ENCODE measurements at regions not wholly inside any gene's neighbourhood (a gene's known extent, or its start where the extent isn't known, plus 50 kb on each side); places are given as distances from the start of the nearest gene placed in this dataset.
A peak's percentile ranks its signal among the peaks of the same experiment; 100 is the strongest.

DNA sequence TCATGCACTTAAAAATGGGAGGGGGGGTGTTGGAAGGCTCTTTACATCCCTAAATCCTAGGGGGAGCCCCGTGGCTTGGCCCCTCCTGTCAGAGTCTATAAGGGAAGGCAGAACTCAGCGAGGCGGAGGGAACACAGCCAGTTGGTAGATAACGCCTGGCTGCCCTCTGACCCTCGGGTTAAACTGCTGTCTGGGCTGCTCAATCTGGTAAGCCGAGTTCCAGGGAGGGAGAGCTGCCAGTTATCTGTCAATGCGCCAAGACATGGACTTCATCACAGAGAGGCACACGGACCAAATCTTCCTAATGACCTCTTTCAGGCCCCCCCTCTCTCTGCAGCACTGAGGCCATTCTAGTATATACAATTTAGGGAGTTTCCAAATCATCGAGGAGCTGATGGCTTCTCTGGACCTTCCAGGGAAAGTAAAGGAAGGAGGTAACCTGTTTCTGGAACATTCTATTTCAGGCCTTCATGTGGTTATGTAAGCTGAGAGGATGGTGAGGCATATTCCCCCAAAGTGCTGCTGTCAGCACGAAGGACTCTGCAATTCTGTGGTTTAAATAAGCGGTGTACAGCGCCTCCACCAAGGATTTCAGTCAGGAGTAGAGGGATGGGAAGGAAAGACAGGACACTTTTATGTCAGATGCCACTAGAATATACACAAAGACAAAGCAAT lies 349.0 kb downstream of the MCTP2 start:
- Histone ChIP-seq H3K79me1 (ENCODE audit: low read length) (no peaks in the 10 kb centered on the region), H3K4me2 (ENCODE audit: low read length) (no peak overlapping the region), H3K4me3 (ENCODE audit: low read length) (no peak overlapping the region), H2AK5ac (ENCODE audit: low read length) (no peak overlapping the region), H3K4ac (ENCODE audit: low read depth, low read length) (no peak overlapping the region), H3K18ac (ENCODE audit: low read length) (no peak overlapping the region), H3K27me3 (ENCODE audit: insufficient read depth, low read length, poor library complexity) (no peaks in the 10 kb centered on the region), H4K8ac (ENCODE audit: low read depth, low read length) (no peak overlapping the region), H3K36me3 (ENCODE audit: control insufficient read depth, insufficient read depth, low read length) (no peaks in the 10 kb centered on the region), H2BK120ac (ENCODE audit: low read depth, low read length) (no peak overlapping the region), H2BK5ac (ENCODE audit: low read length) (no peak overlapping the region), H3K27ac (ENCODE audit: low read depth, low read length) (no peak overlapping the region), H2BK15ac (replicated peaks; ENCODE audit: low read depth) (no peak overlapping the region), H4K5ac (ENCODE audit: low read length) (no peak overlapping the region), H3K56ac (ENCODE audit: low read length) (no peak overlapping the region), H3K23ac (ENCODE audit: low read length) (no peak overlapping the region), H3K9ac (ENCODE audit: low read length) (no peak overlapping the region), H3K4me1 (ENCODE audit: control insufficient read depth, low read depth, low read length) (no peaks in the 10 kb centered on the region), H3K79me2 (ENCODE audit: control insufficient read depth, insufficient read depth, low read length) (no peaks in the 10 kb centered on the region)
- WGBS (ENCODE audit: extremely low coverage, insufficient coverage, low lambda C conversion rate) = no CpG with 5 or more reads among the region's 12 CpGs
- DNase-seq = no peak

DNA sequence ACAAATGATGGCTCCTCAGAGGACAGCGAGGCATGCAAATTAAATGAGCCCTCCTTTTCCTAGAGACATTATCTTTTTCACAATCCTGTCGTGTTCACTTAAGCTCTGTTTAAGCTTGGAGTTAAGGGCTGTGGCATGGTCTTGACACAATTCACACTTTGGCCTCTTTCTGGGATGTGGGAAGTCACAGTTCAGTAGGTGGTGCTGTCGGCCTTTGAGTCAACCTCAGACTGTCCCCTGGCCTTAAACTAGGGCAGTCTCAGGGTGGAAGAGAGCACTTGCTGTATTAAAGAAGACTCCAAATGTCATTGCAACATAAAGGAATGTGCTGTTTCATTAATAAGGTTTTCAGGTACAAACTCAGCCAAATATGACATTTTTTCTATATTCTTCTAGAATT lies 351.0 kb downstream of the MCTP2 start:
- Histone ChIP-seq H3K27me3 (ENCODE audit: insufficient read depth, low read length, poor library complexity) (no peaks in the 10 kb centered on the region), H3K79me1 (ENCODE audit: low read length) (no peaks in the 10 kb centered on the region), H3K9ac (ENCODE audit: low read length) (no peak overlapping the region), H3K4me1 (ENCODE audit: control insufficient read depth, low read depth, low read length) (no peaks in the 10 kb centered on the region), H3K4me3 (ENCODE audit: low read length) (no peak overlapping the region), H3K23ac (ENCODE audit: low read length) (no peak overlapping the region), H2BK15ac (replicated peaks; ENCODE audit: low read depth) (no peak overlapping the region), H3K79me2 (ENCODE audit: control insufficient read depth, insufficient read depth, low read length) (no peaks in the 10 kb centered on the region), H3K56ac (ENCODE audit: low read length) (no peak overlapping the region), H4K8ac (ENCODE audit: low read depth, low read length) (no peak overlapping the region), H2BK120ac (ENCODE audit: low read depth, low read length) (no peak overlapping the region), H3K18ac (ENCODE audit: low read length) (no peak overlapping the region), H4K5ac (ENCODE audit: low read length) (no peak overlapping the region), H3K27ac (ENCODE audit: low read depth, low read length) (no peak overlapping the region), H3K4me2 (ENCODE audit: low read length) (no peak overlapping the region), H2AK5ac (ENCODE audit: low read length) (no peak overlapping the region), H3K36me3 (ENCODE audit: control insufficient read depth, insufficient read depth, low read length) (no peaks in the 10 kb centered on the region), H2BK5ac (ENCODE audit: low read length) (no peak overlapping the region), H3K4ac (ENCODE audit: low read depth, low read length) (no peak overlapping the region)
- no CpG with 5 or more reads among the region's 3 CpGs for WGBS (ENCODE audit: extremely low coverage, insufficient coverage, low lambda C conversion rate)
- peak; percentile 85 for DNase-seq

DNA sequence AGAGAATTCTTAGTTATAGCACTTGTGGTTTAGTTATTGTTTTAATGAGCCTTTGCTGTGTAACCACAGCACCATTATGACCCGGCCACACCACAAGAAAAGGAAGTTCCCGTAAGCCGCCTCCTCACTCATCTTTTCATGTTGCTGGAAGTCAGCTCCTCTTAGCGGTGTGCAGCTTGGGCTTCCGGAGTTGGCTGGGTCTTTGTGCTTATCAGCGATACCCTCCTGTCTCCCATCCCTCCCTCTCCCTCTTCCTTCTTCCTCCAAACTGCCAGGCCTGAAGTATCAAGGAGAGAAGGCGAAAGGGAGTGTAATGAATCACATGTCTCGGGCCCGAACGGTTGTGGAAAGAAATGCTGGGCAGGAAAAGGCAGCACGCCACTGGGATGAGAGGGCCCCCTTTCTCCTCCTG lies 353.5 kb downstream of the MCTP2 start:
- no CpG with 5 or more reads among the region's 11 CpGs for WGBS (ENCODE audit: extremely low coverage, insufficient coverage, low lambda C conversion rate)
- Histone ChIP-seq H3K18ac (ENCODE audit: low read length) (no peak overlapping the region), H3K4me2 (ENCODE audit: low read length) (no peak overlapping the region), H3K79me2 (ENCODE audit: control insufficient read depth, insufficient read depth, low read length) (no peaks in the 10 kb centered on the region), H3K36me3 (ENCODE audit: control insufficient read depth, insufficient read depth, low read length) (no peaks in the 10 kb centered on the region), H3K4me1 (ENCODE audit: control insufficient read depth, low read depth, low read length) (no peaks in the 10 kb centered on the region), H3K27ac (ENCODE audit: low read depth, low read length) (no peak overlapping the region), H3K79me1 (ENCODE audit: low read length) (no peaks in the 10 kb centered on the region), H3K4ac (ENCODE audit: low read depth, low read length) (no peak overlapping the region), H2BK15ac (replicated peaks; ENCODE audit: low read depth) (no peak overlapping the region), H2BK5ac (ENCODE audit: low read length) (no peak overlapping the region), H3K4me3 (ENCODE audit: low read length) (no peak overlapping the region), H4K8ac (ENCODE audit: low read depth, low read length) (no peak overlapping the region), H2AK5ac (ENCODE audit: low read length) (no peak overlapping the region), H3K27me3 (ENCODE audit: insufficient read depth, low read length, poor library complexity) (no peaks in the 10 kb centered on the region), H4K5ac (ENCODE audit: low read length) (no peak overlapping the region), H3K23ac (ENCODE audit: low read length) (no peak overlapping the region), H3K56ac (ENCODE audit: low read length) (no peak overlapping the region), H2BK120ac (ENCODE audit: low read depth, low read length) (no peak overlapping the region), H3K9ac (ENCODE audit: low read length) (no peak overlapping the region)
- no peak for DNase-seq

DNA sequence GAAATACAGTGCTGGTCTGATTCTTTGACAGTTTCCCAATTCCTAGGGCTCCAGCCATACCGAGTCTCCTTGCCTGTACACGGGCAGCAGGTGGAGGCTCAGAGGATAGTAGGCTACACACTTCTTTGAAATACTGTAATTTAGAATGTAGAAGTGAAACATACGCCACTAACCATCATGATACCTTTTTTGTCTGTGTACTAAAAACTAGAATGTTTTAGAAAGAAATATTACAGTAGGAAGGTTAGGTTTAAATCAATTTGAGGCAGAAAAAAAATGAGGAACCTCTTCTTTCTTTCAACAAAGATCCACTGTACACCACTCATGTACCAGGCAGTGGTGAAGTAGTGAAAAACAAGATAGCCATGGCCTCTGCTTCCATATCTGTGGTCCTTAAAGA lies 354.7 kb downstream of the MCTP2 start:
- Histone ChIP-seq H3K4ac (ENCODE audit: low read depth, low read length) (no peak overlapping the region), H2BK120ac (ENCODE audit: low read depth, low read length) (no peak overlapping the region), H3K79me1 (ENCODE audit: low read length) (no peaks in the 10 kb centered on the region), H3K27ac (ENCODE audit: low read depth, low read length) (no peak overlapping the region), H3K79me2 (ENCODE audit: control insufficient read depth, insufficient read depth, low read length) (no peaks in the 10 kb centered on the region), H3K56ac (ENCODE audit: low read length) (no peak overlapping the region), H2BK15ac (replicated peaks; ENCODE audit: low read depth) (no peak overlapping the region), H4K8ac (ENCODE audit: low read depth, low read length) (no peak overlapping the region), H2BK5ac (ENCODE audit: low read length) (no peak overlapping the region), H3K27me3 (ENCODE audit: insufficient read depth, low read length, poor library complexity) (no peaks in the 10 kb centered on the region), H2AK5ac (ENCODE audit: low read length) (no peak overlapping the region), H3K4me2 (ENCODE audit: low read length) (no peak overlapping the region), H3K4me1 (ENCODE audit: control insufficient read depth, low read depth, low read length) (no peaks in the 10 kb centered on the region), H3K9ac (ENCODE audit: low read length) (no peak overlapping the region), H3K18ac (ENCODE audit: low read length) (no peak overlapping the region), H3K4me3 (ENCODE audit: low read length) (no peak overlapping the region), H3K23ac (ENCODE audit: low read length) (no peak overlapping the region), H4K5ac (ENCODE audit: low read length) (no peak overlapping the region), H3K36me3 (ENCODE audit: control insufficient read depth, insufficient read depth, low read length) (no peaks in the 10 kb centered on the region)
- no peak for DNase-seq
- no CpG with 5 or more reads among the region's 3 CpGs for WGBS (ENCODE audit: extremely low coverage, insufficient coverage, low lambda C conversion rate)

DNA sequence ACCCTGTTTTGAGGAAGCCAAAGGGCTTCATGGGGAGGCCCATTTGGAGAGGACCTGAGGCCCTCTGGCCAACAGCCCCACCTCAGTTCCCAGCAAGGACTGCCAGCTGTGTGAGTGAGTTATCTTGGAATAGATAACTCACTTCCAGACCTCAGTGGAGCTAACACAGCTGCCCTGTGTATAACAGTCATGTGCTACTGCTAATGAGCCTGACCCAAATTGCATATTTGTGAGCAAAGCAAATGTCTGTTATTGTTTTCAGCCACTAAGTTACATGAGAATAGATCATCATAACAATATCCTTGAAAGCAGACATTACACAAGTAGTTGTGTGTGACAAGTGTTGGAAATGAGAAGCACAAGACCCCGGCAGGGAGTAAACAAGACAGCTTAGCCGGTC lies 355.8 kb downstream of the MCTP2 start:
- no peaks in the 10 kb centered on the region for H3K79me2 ChIP-seq (ENCODE audit: control insufficient read depth, insufficient read depth, low read length)
- no peak overlapping the region for H3K4me2 ChIP-seq (ENCODE audit: low read length)
- H3K4me3 ChIP-seq (ENCODE audit: low read length) = no peak overlapping the region
- H3K4me1 ChIP-seq (ENCODE audit: control insufficient read depth, low read depth, low read length) = no peaks in the 10 kb centered on the region
- peak; percentile 10 for DNase-seq
- H3K79me1 ChIP-seq (ENCODE audit: low read length) = no peaks in the 10 kb centered on the region
- no peak overlapping the region for H3K23ac ChIP-seq (ENCODE audit: low read length)
- H3K9ac ChIP-seq (ENCODE audit: low read length) = no peak overlapping the region
- no peak overlapping the region for H4K5ac ChIP-seq (ENCODE audit: low read length)
- no peak overlapping the region for H3K18ac ChIP-seq (ENCODE audit: low read length)
- no peak overlapping the region for H4K8ac ChIP-seq (ENCODE audit: low read depth, low read length)
- H2AK5ac ChIP-seq (ENCODE audit: low read length) = no peak overlapping the region
- H3K36me3 ChIP-seq (ENCODE audit: control insufficient read depth, insufficient read depth, low read length) = no peaks in the 10 kb centered on the region
- no peak overlapping the region for H2BK120ac ChIP-seq (ENCODE audit: low read depth, low read length)
- H2BK5ac ChIP-seq (ENCODE audit: low read length) = no peak overlapping the region
- no peak overlapping the region for H3K27ac ChIP-seq (ENCODE audit: low read depth, low read length)
- no peaks in the 10 kb centered on the region for H3K27me3 ChIP-seq (ENCODE audit: insufficient read depth, low read length, poor library complexity)
- H3K56ac ChIP-seq (ENCODE audit: low read length) = no peak overlapping the region
- no CpG with 5 or more reads among the region's 2 CpGs for WGBS (ENCODE audit: extremely low coverage, insufficient coverage, low lambda C conversion rate)
- H2BK15ac ChIP-seq (replicated peaks; ENCODE audit: low read depth) = no peak overlapping the region
- H3K4ac ChIP-seq (ENCODE audit: low read depth, low read length) = no peak overlapping the region

DNA sequence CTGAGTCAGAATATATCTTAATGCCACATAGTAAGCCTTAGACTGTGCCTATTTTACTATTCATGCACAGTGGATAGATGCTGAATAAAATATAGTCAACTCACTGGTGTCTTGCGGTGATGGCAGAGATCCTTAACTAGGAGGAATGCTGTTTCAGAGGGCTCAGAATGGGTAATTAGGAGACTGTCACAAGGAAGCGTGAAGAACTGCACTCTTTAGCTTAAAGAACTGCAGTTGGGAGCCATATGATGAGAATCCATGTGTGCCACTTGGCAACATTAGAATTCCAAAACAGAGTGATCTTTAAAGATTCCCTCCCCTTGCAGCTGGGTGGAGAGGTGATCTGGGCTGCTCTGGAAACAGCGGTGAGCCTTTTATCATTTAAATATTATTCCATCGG lies 357.6 kb downstream of the MCTP2 start:
- Histone ChIP-seq H3K56ac (ENCODE audit: low read length) (no peak overlapping the region), H3K4me3 (ENCODE audit: low read length) (no peak overlapping the region), H4K5ac (ENCODE audit: low read length) (no peak overlapping the region), H3K4me1 (ENCODE audit: control insufficient read depth, low read depth, low read length) (no peaks in the 10 kb centered on the region), H3K79me1 (ENCODE audit: low read length) (no peaks in the 10 kb centered on the region), H3K4me2 (ENCODE audit: low read length) (no peak overlapping the region), H3K36me3 (ENCODE audit: control insufficient read depth, insufficient read depth, low read length) (no peaks in the 10 kb centered on the region), H3K4ac (ENCODE audit: low read depth, low read length) (no peak overlapping the region), H3K79me2 (ENCODE audit: control insufficient read depth, insufficient read depth, low read length) (no peaks in the 10 kb centered on the region), H3K23ac (ENCODE audit: low read length) (no peak overlapping the region), H2BK15ac (replicated peaks; ENCODE audit: low read depth) (no peak overlapping the region), H3K18ac (ENCODE audit: low read length) (no peak overlapping the region), H4K8ac (ENCODE audit: low read depth, low read length) (no peak overlapping the region), H2AK5ac (ENCODE audit: low read length) (no peak overlapping the region), H2BK120ac (ENCODE audit: low read depth, low read length) (no peak overlapping the region), H2BK5ac (ENCODE audit: low read length) (no peak overlapping the region), H3K9ac (ENCODE audit: low read length) (no peak overlapping the region), H3K27ac (ENCODE audit: low read depth, low read length) (no peak overlapping the region), H3K27me3 (ENCODE audit: insufficient read depth, low read length, poor library complexity) (no peaks in the 10 kb centered on the region)
- DNase-seq = no peak
- no CpG with 5 or more reads among the region's 4 CpGs for WGBS (ENCODE audit: extremely low coverage, insufficient coverage, low lambda C conversion rate)
